H1 (cell line): ENCODE measurements at regions not wholly inside any gene's neighbourhood (a gene's known extent, or its start where the extent isn't known, plus 50 kb on each side); places are given as distances from the start of the nearest gene placed in this dataset.

Experiments
- CTCF ChIA-PET: fragments of 300-600 bp; sonication (Branson Sonifier 250); formaldehyde crosslinking; loops from one replicate; lab custom pipeline; 2021; ENCODE audit not compliant: partially characterized antibody; lab: Charles Lee
- POLR2A ChIA-PET: fragments of 300-600 bp; sonication (Branson Sonifier 250); formaldehyde crosslinking; loops from one replicate; lab custom pipeline; 2021; ENCODE audit warnings: inconsistent platforms; ENCODE audit not compliant: partially characterized antibody; lab: Charles Lee
- DNase-seq, 2 experiments: peaks; one replicate each; pipeline versions ENCODE4 v3.0.0 to v3.0.0-alpha.2; 2010 to 2022; ENCODE audit warnings: low spot score in 2 of 2, low read depth in 1 of 2, mixed read lengths in 1 of 2
- FAIRE-seq: peaks from 2 replicates; lab custom pipeline; 2011; peaks lifted over from hg19 to GRCh38; lab: Jason Lieb, UNC
- H2AFZ ChIP-seq: 2 replicates; pipeline ENCODE4 v1.8.1; 2012; ENCODE audit warnings: low read length, inconsistent platforms
- H2AK5ac ChIP-seq: 2 replicates; pipeline ENCODE4 v1.6.1; 2013; ENCODE audit warnings: low read depth, low read length
- H2BK120ac ChIP-seq: replicated peaks from 2 replicates; pipeline ENCODE3; 2013; ENCODE audit warnings: low read depth, low read length, inconsistent platforms
- H2BK12ac ChIP-seq: 2 replicates; pipeline ENCODE4 v1.6.1; 2013; ENCODE audit warnings: low read depth, low read length
- H2BK15ac ChIP-seq: 2 replicates; pipeline ENCODE4 v1.6.1; 2013; ENCODE audit warnings: low read length
- H2BK20ac ChIP-seq: 2 replicates; pipeline ENCODE4 v1.6.1; 2013; ENCODE audit warnings: low read length
- H2BK5ac ChIP-seq: 2 replicates; pipeline ENCODE4 v1.6.1; 2013; ENCODE audit warnings: low read depth, low read length
- H3K14ac ChIP-seq: 2 replicates; pipeline ENCODE4 v1.6.1; 2013; ENCODE audit warnings: inconsistent platforms; ENCODE audit not compliant: insufficient read length
- H3K18ac ChIP-seq: 2 replicates; pipeline ENCODE4 v1.6.1; 2013; ENCODE audit warnings: low read length; ENCODE audit errors: extremely low read depth
- H3K23ac ChIP-seq: 2 replicates; pipeline ENCODE4 v1.6.1; 2013; ENCODE audit warnings: inconsistent platforms; ENCODE audit not compliant: insufficient read length
- H3K23me2 ChIP-seq: 2 replicates; pipeline ENCODE4 v1.6.1; 2013; ENCODE audit warnings: low read depth, low read length
- H3K27ac ChIP-seq: 2 replicates; pipeline ENCODE4 v1.6.1; 2011; ENCODE audit warnings: low read depth, low read length, inconsistent platforms
- H3K27me3 ChIP-seq, 4 experiments: replicated peaks in 1 of 4; 1 replicate in 1 of 4; 2 replicates in 3 of 4; pipeline versions ENCODE4 v1.6.1 to v1.8.1; 2011 to 2013; ENCODE audit warnings: low read length in 3 of 4, mild to moderate bottlenecking in 3 of 4, inconsistent platforms in 2 of 4, mixed read lengths in 2 of 4, moderate library complexity in 1 of 4; ENCODE audit not compliant: control insufficient read depth in 3 of 4, insufficient read depth in 3 of 4; ENCODE audit errors: extremely low read depth in 1 of 4
- H3K36me3 ChIP-seq, 4 experiments: 2 replicates each; pipeline versions ENCODE4 v1.6.1 to v1.8.1; 2011 to 2013; ENCODE audit warnings: mild to moderate bottlenecking in 4 of 4, low read length in 3 of 4, moderate library complexity in 2 of 4, control low read depth in 1 of 4, inconsistent platforms in 1 of 4; ENCODE audit not compliant: insufficient read depth in 4 of 4, control insufficient read depth in 2 of 4
- H3K4ac ChIP-seq: replicated peaks from 2 replicates; pipeline ENCODE3; 2013; ENCODE audit warnings: low read length, low read depth, mixed read lengths, inconsistent platforms; ENCODE audit not compliant: insufficient read length
- H3K4me1 ChIP-seq, 4 experiments: replicated peaks in 1 of 4; 1 replicate in 1 of 4; 2 replicates in 3 of 4; pipeline versions ENCODE4 v1.6.1 to v1.8.1; 2011 to 2013; ENCODE audit warnings: low read length in 3 of 4, inconsistent platforms in 2 of 4, mixed read lengths in 1 of 4; ENCODE audit not compliant: insufficient read depth in 4 of 4, control insufficient read depth in 3 of 4
- H3K4me2 ChIP-seq, 2 experiments: 2 replicates each; pipeline versions ENCODE4 v1.6.1 to v1.8.1; 2011 to 2013; ENCODE audit warnings: low read depth in 2 of 2, low read length in 2 of 2, control low read depth in 1 of 2, inconsistent platforms in 1 of 2, mild to moderate bottlenecking in 1 of 2; ENCODE audit not compliant: insufficient read depth in 1 of 2
- H3K4me3 ChIP-seq, 4 experiments: fragments of 200-600, 300-600 bp in 1 of 4; sonication (generic), shearing (Covaris generic), sonication (Bioruptor Twin) in 1 of 4; 2 replicates each; pipeline versions ENCODE4 v1.5.1 to v1.8.1; 2011 to 2016; ENCODE audit warnings: low read length in 4 of 4, low read depth in 3 of 4, control low read depth in 2 of 4, inconsistent platforms in 2 of 4, mild to moderate bottlenecking in 2 of 4, mixed read lengths in 1 of 4, moderate library complexity in 1 of 4; ENCODE audit not compliant: insufficient read depth in 2 of 4; ENCODE audit errors: extremely low read depth in 1 of 4
- H3K56ac ChIP-seq: replicated peaks from 2 replicates; pipeline ENCODE3; 2013; ENCODE audit warnings: low read depth, mild to moderate bottlenecking, mixed read lengths, low read length, inconsistent platforms; ENCODE audit not compliant: insufficient read length
- H3K79me1 ChIP-seq: 2 replicates; pipeline ENCODE4 v1.6.1; 2013; ENCODE audit warnings: low read depth, low read length, control low read depth
- H3K79me2 ChIP-seq, 2 experiments: 2 replicates each; pipeline versions ENCODE4 v1.6.1 to v1.8.1; 2012 to 2013; ENCODE audit warnings: low read length in 2 of 2, mild to moderate bottlenecking in 2 of 2, inconsistent platforms in 1 of 2; ENCODE audit not compliant: insufficient read depth in 2 of 2, control insufficient read depth in 1 of 2
- H3K9ac ChIP-seq, 4 experiments: replicated peaks in 1 of 4; 1 replicate in 1 of 4; 2 replicates in 3 of 4; pipeline versions ENCODE4 v1.6.1 to v1.8.1; 2011 to 2013; ENCODE audit warnings: low read depth in 3 of 4, low read length in 3 of 4, control low read depth in 2 of 4, mild to moderate bottlenecking in 2 of 4, moderate library complexity in 2 of 4, inconsistent platforms in 1 of 4; ENCODE audit errors: extremely low read depth in 1 of 4
- H3K9me3 ChIP-seq, 2 experiments: 2 replicates each; pipeline versions ENCODE4 v1.6.1 to v1.8.1; 2012 to 2013; ENCODE audit warnings: mild to moderate bottlenecking in 2 of 2, moderate library complexity in 2 of 2, control low read depth in 1 of 2, inconsistent platforms in 1 of 2, low read depth in 1 of 2, low read length in 1 of 2, mixed read lengths in 1 of 2; ENCODE audit not compliant: insufficient read depth in 2 of 2
- H4K20me1 ChIP-seq, 2 experiments: replicated peaks in 1 of 2; 2 replicates each; pipeline versions ENCODE3 to v1.8.1; 2011 to 2013; ENCODE audit warnings: inconsistent platforms in 2 of 2, low read length in 2 of 2, mild to moderate bottlenecking in 1 of 2; ENCODE audit not compliant: insufficient read depth in 2 of 2, control insufficient read depth in 1 of 2
- H4K5ac ChIP-seq: 2 replicates; pipeline ENCODE4 v1.6.1; 2013; ENCODE audit warnings: low read length, low read depth, mixed read lengths, inconsistent platforms; ENCODE audit not compliant: insufficient read length
- H4K8ac ChIP-seq: 2 replicates; pipeline ENCODE4 v1.8.0; 2013; ENCODE audit warnings: mild to moderate bottlenecking, moderate library complexity, low read length, inconsistent platforms; ENCODE audit not compliant: insufficient read depth; ENCODE audit errors: extremely low read depth
- H4K91ac ChIP-seq: replicated peaks from 2 replicates; pipeline ENCODE3; 2013; ENCODE audit warnings: low read length, mixed read lengths, inconsistent platforms; ENCODE audit not compliant: insufficient read length
- JUN ChIP-seq: IDR thresholded peaks from 2 replicates; pipeline ENCODE4 v1.6.1; 2011; ENCODE audit warnings: low read depth, mild to moderate bottlenecking, improper control_type of control experiment, low read length
- KDM1A ChIP-seq: fragments of 200-600, 300-600 bp; sonication (generic); IDR thresholded peaks from 2 replicates; pipeline ENCODE4 v1.7.1; 2016; ENCODE audit warnings: mild to moderate bottlenecking, low read length, borderline replicate concordance
- SAP30 ChIP-seq: fragments of 300-600 bp; sonication (generic); IDR thresholded peaks from 2 replicates; pipeline ENCODE4 v1.7.1; 2012; ENCODE audit warnings: low read length, moderate library complexity, mild to moderate bottlenecking, inconsistent platforms; ENCODE audit not compliant: insufficient read depth, insufficient replicate concordance
- SP2 ChIP-seq: IDR thresholded peaks from 2 replicates; pipeline ENCODE4 v1.6.1; 2012; ENCODE audit warnings: mild to moderate bottlenecking, low read length, inconsistent platforms
- SP4 ChIP-seq: IDR thresholded peaks from 2 replicates; pipeline ENCODE4 v1.6.1; 2012; ENCODE audit warnings: low read length, inconsistent platforms
- TAF1 ChIP-seq: IDR thresholded peaks from 2 replicates; pipeline ENCODE4 v1.6.1; 2011; ENCODE audit warnings: mild to moderate bottlenecking, low read depth, low read length
- WGBS, 2 experiments: shearing (Covaris generic) in 1 of 2; methylation state at CpG; one replicate each; pipeline versions ENCODE4 v1.1.6 to v1.1.7; 2013 to 2015; ENCODE audit warnings: low lambda C conversion rate in 2 of 2, mixed read lengths in 2 of 2, inconsistent platforms in 1 of 2, low coverage in 1 of 2, missing lambda C conversion rate in 1 of 2; ENCODE audit not compliant: insufficient replicate concordance in 2 of 2, insufficient coverage in 1 of 2, insufficient read length in 1 of 2; ENCODE audit errors: extremely low coverage in 1 of 2, missing lambda C conversion rate in 1 of 2; 5-methylcytosine and 5-hydroxymethylcytosine counted together
- TF ChIP-seq, protein P1 (sequence below): IDR thresholded peaks from 2 replicates; pipeline ENCODE4 v1.6.1; 2011; ENCODE audit warnings: low read depth, mild to moderate bottlenecking, low read length; ENCODE audit not compliant: insufficient read depth

DNA sequence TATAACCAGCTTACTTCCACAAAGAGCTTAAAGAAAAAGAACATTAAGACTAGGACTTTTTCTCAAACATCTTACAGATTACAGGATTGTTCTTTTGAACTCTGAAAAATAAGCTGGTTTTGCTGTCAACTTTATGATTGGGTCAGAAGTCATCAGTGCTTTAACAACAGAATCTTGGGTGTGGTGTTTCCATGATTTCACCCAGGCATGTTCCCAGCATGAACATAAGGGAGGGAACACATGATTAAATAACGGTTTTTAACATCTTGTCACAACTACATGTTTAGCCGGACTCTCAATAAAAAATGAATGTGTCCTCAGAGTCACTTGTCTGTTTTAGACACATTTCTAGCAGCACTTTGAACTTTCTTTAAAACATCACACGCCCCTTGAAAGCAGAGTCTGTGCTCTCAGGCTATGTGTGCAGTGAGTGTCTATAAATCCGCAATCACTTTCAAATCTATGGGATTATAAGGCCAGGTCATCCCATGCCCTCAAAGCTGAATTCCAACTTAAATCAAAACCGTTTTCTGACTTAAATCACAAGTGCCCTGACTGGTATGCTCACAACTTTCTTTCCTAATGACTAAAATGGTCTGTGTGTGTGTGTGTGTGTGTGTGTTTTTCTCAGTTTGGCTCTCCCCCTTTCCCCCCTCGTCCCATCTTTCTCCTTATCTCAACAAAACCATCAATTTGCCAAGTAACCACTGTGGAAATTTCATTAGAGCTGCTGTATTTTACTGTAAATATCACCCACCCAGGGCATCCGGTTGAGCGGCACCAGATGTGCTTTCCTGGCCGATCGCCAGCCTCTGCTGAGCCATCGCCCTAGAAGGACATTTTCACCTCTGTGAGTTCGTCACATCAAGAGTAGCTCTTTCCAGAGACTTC is 216.8 kb upstream of the DTNBP1 start:
- Histone ChIP-seq H2BK15ac (no peak overlapping the region), H4K91ac (no peak overlapping the region), H3K23me2 (no peaks in the 10 kb centered on the region), H2BK5ac (no peak overlapping the region), H4K8ac (no peak overlapping the region), H3K18ac (no peak overlapping the region), H3K9ac (no peak overlapping the region), H3K4ac (no peak overlapping the region), H3K4me3 (no peak overlapping the region), H3K27me3 (no peaks in the 10 kb centered on the region)
- no peak for DNase-seq
- TF ChIP-seq SP2 (no peak), KDM1A (no peak), SAP30 (no peak), JUN (no peak), TAF1 (no peak), SP4 (no peak)
- TF ChIP-seq, protein P1, sequence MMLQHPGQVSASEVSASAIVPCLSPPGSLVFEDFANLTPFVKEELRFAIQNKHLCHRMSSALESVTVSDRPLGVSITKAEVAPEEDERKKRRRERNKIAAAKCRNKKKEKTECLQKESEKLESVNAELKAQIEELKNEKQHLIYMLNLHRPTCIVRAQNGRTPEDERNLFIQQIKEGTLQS = no peak
- TF ChIP-seq, all 59 proteins: peak for 0
- 78% methylated on average over 12 of the region's 12 CpGs; no CpG with 5 or more reads in 1 of the 2 experiments for WGBS, 2 experiments
- peak overlapping the region; percentile 59 for H3K56ac ChIP-seq
- H4K5ac ChIP-seq = no peak overlapping the region
- H3K14ac ChIP-seq = no peak overlapping the region
- H2BK12ac ChIP-seq = no peak overlapping the region
- H2AK5ac ChIP-seq = no peak overlapping the region
- H3K9me3 ChIP-seq = no peaks in the 10 kb centered on the region
- ChIA-PET CTCF (interaction anchor here (0.9 to 1.7 kb wide), 4 partner anchors 15 to 115 kb away, joined by 3 to 5 read pairs (median 3); no protein-coding TSS in a partner anchor), POLR2A (no interaction called here)
- no peak overlapping the region for H3K27ac ChIP-seq
- H3K4me2 ChIP-seq = no peak overlapping the region
- no peaks in the 10 kb centered on the region for H3K36me3 ChIP-seq
- no peaks in the 10 kb centered on the region for H4K20me1 ChIP-seq
- no peaks in the 10 kb centered on the region for H3K79me1 ChIP-seq
- H3K23ac ChIP-seq = no peak overlapping the region
- H2AFZ ChIP-seq = peak overlapping the region; percentile 81
- H3K4me1 ChIP-seq = no peaks in the 10 kb centered on the region
- FAIRE-seq = no peak
- H2BK120ac ChIP-seq = no peak overlapping the region
- no peak overlapping the region for H2BK20ac ChIP-seq
- H3K79me2 ChIP-seq = no peaks in the 10 kb centered on the region
